OCI-LY7 (cell line): ENCODE measurements at regions not wholly inside any gene's neighbourhood (a gene's known extent, or its start where the extent isn't known, plus 50 kb on each side); places are given as distances from the start of the nearest gene placed in this dataset.

Source experiments
- BruUV-seq: library from RNA; stranded (reverse); fragments of 400-500 nt; replicated peaks from 2 replicates; lab custom pipeline; 2021; lab: Mats Ljungman, UMichigan
- CTCF ChIA-PET: fragments of 300-600 bp; sonication (Branson Sonifier 250); formaldehyde crosslinking; loops from one replicate; lab custom pipeline; 2022; ENCODE audit warnings: antibody characterized with exemption; ENCODE audit not compliant: unreplicated experiment; lab: Charles Lee
- POLR2A ChIA-PET: fragments of 300-600 bp; sonication (Branson Sonifier 250); formaldehyde crosslinking; loops from one replicate; lab custom pipeline; 2022; ENCODE audit warnings: antibody characterized with exemption; lab: Charles Lee
- DNase-seq: peaks from one replicate; pipeline ENCODE4 v3.0.0-alpha.2; 2015; ENCODE audit warnings: low spot score
- H2AFZ ChIP-seq: fragments of 200-600 bp; sonication (generic), shearing (Covaris generic); 2 replicates; pipeline ENCODE4 v1.6.1; 2014; ENCODE audit warnings: mild to moderate bottlenecking, antibody characterized with exemption, low read length, moderate library complexity
- H3K27ac ChIP-seq: fragments of 200-600 bp; sonication (generic); 2 replicates; pipeline ENCODE4 v1.5.1; 2014; ENCODE audit warnings: mixed run types, low read depth, mild to moderate bottlenecking, moderate library complexity, low read length, inconsistent platforms; ENCODE audit not compliant: poor library complexity, severe bottlenecking
- H3K36me3 ChIP-seq: fragments of 200-600 bp; sonication (generic); 2 replicates; pipeline ENCODE4 v1.6.1; 2014; ENCODE audit warnings: mild to moderate bottlenecking, antibody characterized with exemption, low read length, moderate library complexity, mixed read lengths; ENCODE audit not compliant: insufficient read depth
- H3K4me1 ChIP-seq: fragments of 200-600 bp; sonication (generic); 2 replicates; pipeline ENCODE4 v1.5.1; 2014; ENCODE audit warnings: mild to moderate bottlenecking, low read length; ENCODE audit not compliant: insufficient read depth, poor library complexity, severe bottlenecking
- H3K4me2 ChIP-seq: fragments of 200-600 bp; sonication (generic); 2 replicates; pipeline ENCODE4 v1.6.1; 2014; ENCODE audit warnings: mild to moderate bottlenecking, low read length
- H3K4me3 ChIP-seq: fragments of 200-600 bp; sonication (generic); 2 replicates; pipeline ENCODE4 v1.5.1; 2014; ENCODE audit warnings: mild to moderate bottlenecking, low read depth, low read length; ENCODE audit not compliant: poor library complexity, severe bottlenecking
- H3K79me2 ChIP-seq: fragments of 200-600 bp; sonication (generic); 2 replicates; pipeline ENCODE4 v1.6.1; 2016; ENCODE audit warnings: low read depth, mild to moderate bottlenecking, low read length, moderate library complexity, mixed read lengths; ENCODE audit not compliant: insufficient read depth
- H3K9me2 ChIP-seq: fragments of 200-600 bp; sonication (generic); 2 replicates; pipeline ENCODE4 v1.6.1; 2016; ENCODE audit warnings: mild to moderate bottlenecking, low read length, mixed read lengths; ENCODE audit not compliant: insufficient read depth
- H3K9me3 ChIP-seq: fragments of 200-600 bp; sonication (generic); 2 replicates; pipeline ENCODE4 v1.6.1; 2014; ENCODE audit warnings: mild to moderate bottlenecking, mixed run types, low read length, mixed read lengths
- H4K20me1 ChIP-seq: fragments of 200-600 bp; sonication (generic); 2 replicates; pipeline ENCODE4 v1.6.1; 2014; ENCODE audit warnings: mild to moderate bottlenecking, antibody characterized with exemption, low read length, moderate library complexity, mixed read lengths; ENCODE audit not compliant: insufficient read depth
- CTCF ChIP-seq: fragments of 200-600 bp; sonication (generic); conservative IDR thresholded peaks from 2 replicates; pipeline ENCODE4 v1.5.1; 2014; ENCODE audit warnings: mild to moderate bottlenecking, antibody characterized with exemption, low read length, moderate library complexity, mixed read lengths
- EZH2phosphoT487 ChIP-seq: fragments of 200-600 bp; sonication (generic); IDR thresholded peaks from 2 replicates; pipeline ENCODE4 v1.6.1; 2018; ENCODE audit warnings: low read depth, borderline replicate concordance, mild to moderate bottlenecking, mixed run types, antibody characterized with exemption, low read length, moderate library complexity, mixed read lengths
- intact Hi-C: fragments of 100-400 bp; cut with micrococcal nuclease; formaldehyde crosslinking; loops from one replicate; pipeline ENCODE4 v1.10.0; 2022; ENCODE audit not compliant: unreplicated experiment

GRCh38 chrX:45761920-45762319 is 561.2 kb upstream of the DIPK2B start:
- BruUV-seq: no TSS peak
- H2AFZ ChIP-seq: no peak overlapping the region
- no peaks in the 10 kb centered on the region for H3K4me1 ChIP-seq
- no peak overlapping the region for H3K27ac ChIP-seq
- no peaks in the 10 kb centered on the region for H4K20me1 ChIP-seq
- TF ChIP-seq EZH2phosphoT487: no peak
- TF ChIP-seq CTCF: no peak
- no peaks in the 10 kb centered on the region for H3K79me2 ChIP-seq
- ChIA-PET POLR2A (no interaction called here), CTCF (no interaction called here)
- no peaks in the 10 kb centered on the region for H3K9me3 ChIP-seq
- H3K4me2 ChIP-seq: no peak overlapping the region
- intact Hi-C loops: no loop called here
- no peak for DNase-seq
- no peaks in the 10 kb centered on the region for H3K36me3 ChIP-seq
- no peak overlapping the region for H3K4me3 ChIP-seq
- no peaks in the 10 kb centered on the region for H3K9me2 ChIP-seq

GRCh38 chrX:45760187-45760742 is 559.6 kb upstream of the DIPK2B start:
- Histone ChIP-seq H4K20me1 (no peaks in the 10 kb centered on the region), H3K36me3 (no peaks in the 10 kb centered on the region), H3K9me2 (no peaks in the 10 kb centered on the region), H3K4me3 (no peak overlapping the region), H3K27ac (no peak overlapping the region), H3K9me3 (no peaks in the 10 kb centered on the region), H3K4me1 (no peaks in the 10 kb centered on the region), H3K4me2 (no peak overlapping the region), H2AFZ (no peak overlapping the region), H3K79me2 (no peaks in the 10 kb centered on the region)
- no TSS peak for BruUV-seq
- no peak for TF ChIP-seq CTCF
- no peak for TF ChIP-seq EZH2phosphoT487
- intact Hi-C loops: no loop called here
- ChIA-PET POLR2A (no interaction called here), CTCF (no interaction called here)
- no peak for DNase-seq

- H3K4me1 ChIP-seq: no peaks in the 10 kb centered on the region
- no peak overlapping the region for H3K4me3 ChIP-seq
- no peaks in the 10 kb centered on the region for H4K20me1 ChIP-seq
- no peak overlapping the region for H2AFZ ChIP-seq
- no peak overlapping the region for H3K27ac ChIP-seq
- no peaks in the 10 kb centered on the region for H3K9me2 ChIP-seq
- no peak for TF ChIP-seq CTCF
- no peak for TF ChIP-seq EZH2phosphoT487
- DNase-seq: no peak
- H3K9me3 ChIP-seq: no peaks in the 10 kb centered on the region
- ChIA-PET POLR2A (no interaction called here), CTCF (no interaction called here)
- H3K79me2 ChIP-seq: no peaks in the 10 kb centered on the region
- intact Hi-C loops: no loop called here
- no peak overlapping the region for H3K4me2 ChIP-seq
- no peaks in the 10 kb centered on the region for H3K36me3 ChIP-seq
- no TSS peak for BruUV-seq
Measured at GRCh38 chrX:45758738-45759397, 558.2 kb upstream of the DIPK2B start.
